ENCODE measurements at regions not wholly inside any gene's neighbourhood (a gene's known extent, or its start where the extent isn't known, plus 50 kb on each side); places are given as distances from the start of the nearest gene placed in this dataset.

DNA sequence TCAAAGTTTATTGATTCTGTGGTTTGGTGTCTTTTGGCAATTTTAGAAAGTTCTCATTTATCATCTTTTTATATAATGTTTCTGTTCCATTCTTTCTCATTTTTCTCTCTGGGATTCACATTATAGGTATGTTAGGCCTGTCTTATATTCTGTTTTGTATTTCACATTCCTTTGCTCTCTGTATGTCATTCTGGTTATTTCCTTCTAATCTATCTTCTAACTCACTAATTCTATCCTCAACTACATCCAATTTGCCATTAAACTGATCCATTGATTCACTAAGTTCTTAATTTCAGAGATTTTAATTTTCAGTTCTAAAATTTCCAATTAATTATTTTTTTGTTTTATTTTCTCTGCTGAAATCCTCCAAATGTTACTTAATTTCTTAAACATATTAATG, 234.8 kb downstream of the FOXD2 start:
- TF ChIP-seq, protein P1, sequence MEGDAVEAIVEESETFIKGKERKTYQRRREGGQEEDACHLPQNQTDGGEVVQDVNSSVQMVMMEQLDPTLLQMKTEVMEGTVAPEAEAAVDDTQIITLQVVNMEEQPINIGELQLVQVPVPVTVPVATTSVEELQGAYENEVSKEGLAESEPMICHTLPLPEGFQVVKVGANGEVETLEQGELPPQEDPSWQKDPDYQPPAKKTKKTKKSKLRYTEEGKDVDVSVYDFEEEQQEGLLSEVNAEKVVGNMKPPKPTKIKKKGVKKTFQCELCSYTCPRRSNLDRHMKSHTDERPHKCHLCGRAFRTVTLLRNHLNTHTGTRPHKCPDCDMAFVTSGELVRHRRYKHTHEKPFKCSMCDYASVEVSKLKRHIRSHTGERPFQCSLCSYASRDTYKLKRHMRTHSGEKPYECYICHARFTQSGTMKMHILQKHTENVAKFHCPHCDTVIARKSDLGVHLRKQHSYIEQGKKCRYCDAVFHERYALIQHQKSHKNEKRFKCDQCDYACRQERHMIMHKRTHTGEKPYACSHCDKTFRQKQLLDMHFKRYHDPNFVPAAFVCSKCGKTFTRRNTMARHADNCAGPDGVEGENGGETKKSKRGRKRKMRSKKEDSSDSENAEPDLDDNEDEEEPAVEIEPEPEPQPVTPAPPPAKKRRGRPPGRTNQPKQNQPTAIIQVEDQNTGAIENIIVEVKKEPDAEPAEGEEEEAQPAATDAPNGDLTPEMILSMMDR (IDR thresholded peaks at IDR 0.05; ENCODE audit: insufficient read depth, low read depth, low read length, missing control alignments), result no peak
- DNase-seq (ENCODE audit: low read depth), result no peak

DNA sequence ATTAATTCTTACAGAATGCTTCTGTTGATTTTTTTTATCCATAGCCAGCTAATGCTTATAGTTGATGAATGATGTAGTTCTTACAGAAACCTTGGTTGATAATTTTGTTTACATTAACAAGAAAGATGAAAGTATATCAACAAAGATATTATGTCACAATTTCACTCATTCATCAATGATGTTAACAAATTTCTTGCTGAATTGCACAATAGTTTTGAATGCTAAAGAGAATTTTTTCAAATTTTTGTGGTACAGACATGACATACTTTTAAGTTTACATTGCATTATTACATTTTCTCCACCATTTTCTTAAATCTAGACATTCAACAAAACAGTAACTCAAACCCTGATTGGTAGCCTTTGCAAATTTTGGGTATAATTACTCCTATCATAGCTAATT, 236.3 kb downstream of the FOXD2 start:
- no peak overlapping the region for H3K4me3 ChIP-seq (ENCODE audit: low read length)
- DNase-seq (ENCODE audit: low read depth), result no peak
- TF ChIP-seq, protein P1 (IDR thresholded peaks at IDR 0.05; ENCODE audit: insufficient read depth, low read depth, low read length, missing control alignments), result no peak

More for the DNA sequence above, 234.8 kb downstream of the FOXD2 start:
- no peak overlapping the region for H3K4me3 ChIP-seq (ENCODE audit: low read length)

DNA sequence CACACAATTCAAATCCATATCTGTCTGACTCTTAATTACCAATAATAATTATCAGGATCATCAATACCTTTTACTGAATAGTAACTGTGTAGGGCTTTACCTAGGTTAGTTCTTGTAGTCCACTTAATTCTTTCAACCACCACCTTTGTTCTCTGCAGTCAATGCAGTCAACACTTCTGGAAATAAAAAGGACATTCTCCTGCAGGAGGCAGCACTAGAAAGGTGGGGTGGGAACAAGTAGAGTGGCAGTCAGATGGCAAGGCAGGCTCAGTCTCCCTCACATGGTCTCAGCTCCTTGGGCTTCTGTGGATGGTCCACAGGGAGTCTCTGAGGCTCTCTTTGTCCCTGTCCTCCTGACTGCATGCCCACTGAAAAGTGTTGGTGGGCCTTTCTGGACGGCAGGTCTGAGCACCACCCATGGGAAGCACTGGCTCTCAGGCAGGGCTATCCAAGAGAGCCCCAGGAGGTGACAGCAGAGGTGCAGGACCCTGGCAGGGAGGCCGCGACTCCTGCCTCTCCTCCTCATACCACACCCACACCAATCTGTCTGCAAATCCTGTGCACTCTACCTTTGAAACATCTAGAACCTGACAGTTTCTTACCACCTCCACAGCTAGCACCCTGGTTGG, 237.3 kb downstream of the FOXD2 start:
- no peak for DNase-seq (ENCODE audit: low read depth)
- no peak overlapping the region for H3K4me3 ChIP-seq (ENCODE audit: low read length)
- TF ChIP-seq, protein P1 (IDR thresholded peaks at IDR 0.05; ENCODE audit: insufficient read depth, low read depth, low read length, missing control alignments), result no peak

DNA sequence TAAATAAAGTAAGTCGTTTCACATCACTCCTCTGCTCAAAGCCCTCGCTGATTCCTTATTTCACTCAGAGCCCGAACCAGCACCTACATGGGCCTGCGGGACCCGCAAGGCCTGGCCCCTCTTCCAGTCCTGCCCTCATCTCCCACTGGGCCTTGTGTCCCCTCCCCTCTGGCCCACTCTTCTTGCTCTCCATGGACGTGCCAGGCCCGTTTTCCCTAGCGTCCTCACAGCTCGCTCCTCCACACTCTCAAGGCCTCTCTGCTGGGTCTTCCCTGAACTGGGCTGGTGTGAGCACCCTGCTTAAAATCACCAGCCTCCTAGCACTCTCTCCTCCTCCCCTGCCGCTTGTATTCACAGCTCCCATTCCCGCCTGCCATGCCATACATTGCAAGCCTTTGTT, 237.9 kb downstream of the FOXD2 start:
- no peak for DNase-seq (ENCODE audit: low read depth)
- TF ChIP-seq, protein P1 (IDR thresholded peaks at IDR 0.05; ENCODE audit: insufficient read depth, low read depth, low read length, missing control alignments), result no peak
- no peak overlapping the region for H3K4me3 ChIP-seq (ENCODE audit: low read length)

DNA sequence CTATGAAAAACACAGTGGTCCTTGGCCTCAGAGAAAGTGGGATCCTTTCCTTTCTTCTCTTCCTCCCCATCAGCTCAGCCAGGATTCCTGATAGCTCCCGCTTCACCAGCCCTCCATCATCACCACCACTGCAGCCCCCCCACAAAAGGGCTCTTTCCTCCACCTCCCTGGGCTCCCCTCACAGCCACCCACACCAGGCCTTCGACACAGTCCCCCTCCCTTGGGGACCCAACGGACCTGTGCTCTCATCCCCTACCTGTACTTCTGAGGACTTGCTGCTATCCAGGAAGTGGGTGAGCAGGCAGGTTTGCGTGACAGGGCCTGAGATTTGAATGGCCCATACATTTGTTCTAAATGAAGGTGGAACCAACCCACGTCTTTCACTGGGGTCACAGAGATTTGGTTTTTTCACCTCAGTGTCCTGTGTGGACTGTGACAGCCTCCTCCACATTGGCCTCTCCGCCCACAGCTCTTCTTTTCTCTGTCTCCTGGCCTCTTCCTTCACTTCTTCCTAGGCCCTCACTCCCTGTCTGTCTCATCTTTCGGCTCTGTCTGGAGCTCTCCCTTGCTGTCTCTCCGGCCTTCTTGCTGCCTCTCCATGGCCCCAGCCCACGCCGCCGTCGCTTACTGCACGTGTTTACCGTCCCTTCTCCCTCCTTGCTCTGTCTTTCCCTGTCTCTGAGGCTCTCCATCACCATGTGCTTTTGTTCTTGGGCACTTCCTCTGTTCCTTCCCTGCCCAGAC, 238.6 kb downstream of the FOXD2 start:
- no peak overlapping the region for H3K4me3 ChIP-seq (ENCODE audit: low read length)
- no peak for DNase-seq (ENCODE audit: low read depth)
- TF ChIP-seq, protein P1 (IDR thresholded peaks at IDR 0.05; ENCODE audit: insufficient read depth, low read depth, low read length, missing control alignments), result no peak

DNA sequence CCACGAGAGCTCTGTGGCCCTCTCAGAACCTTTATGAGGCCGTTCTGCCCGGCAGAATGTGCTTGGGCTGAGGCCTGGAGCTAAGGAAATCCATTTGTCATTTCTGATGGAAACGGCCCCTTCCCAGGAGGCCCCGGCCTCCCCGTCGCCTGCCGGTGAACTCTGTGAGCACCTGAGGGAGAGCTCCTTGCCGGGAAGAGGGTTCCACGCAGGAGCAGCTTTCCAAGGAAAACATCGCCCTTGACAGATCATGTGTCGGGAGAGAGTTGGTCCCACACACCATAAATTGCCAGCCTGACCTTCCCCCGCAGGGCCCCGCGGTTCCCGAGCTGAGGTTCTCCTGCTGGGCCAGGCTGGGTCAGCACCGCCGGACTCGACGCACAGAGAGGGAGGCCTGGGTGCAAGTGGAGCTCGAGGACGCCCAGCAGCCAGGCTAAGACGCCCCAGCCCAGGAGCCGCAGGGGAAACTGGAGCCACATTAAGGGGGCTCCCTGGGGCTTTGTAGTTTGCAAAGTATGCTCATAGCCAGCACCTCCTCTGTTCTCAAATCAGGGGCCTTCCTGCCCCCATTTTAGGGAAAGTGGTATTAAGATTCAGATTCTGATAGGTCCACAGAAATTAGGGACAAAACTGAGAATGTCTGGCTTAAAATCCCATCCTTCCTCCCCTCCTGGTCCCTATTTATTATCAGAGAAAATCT, 239.5 kb downstream of the FOXD2 start:
- DNase-seq (ENCODE audit: low read depth), result no peak
- TF ChIP-seq, protein P1 (IDR thresholded peaks at IDR 0.05; ENCODE audit: insufficient read depth, low read depth, low read length, missing control alignments), result no peak

More for the DNA sequence above, 239.5 kb downstream of the FOXD2 start:
- no peak overlapping the region for H3K4me3 ChIP-seq (ENCODE audit: low read length)

Data from epithelial cell of esophagus (primary cell).